Neural progenitor cell (in vitro differentiated cells): ENCODE measurements at regions not wholly inside any gene's neighbourhood (a gene's known extent, or its start where the extent isn't known, plus 50 kb on each side); places are given as distances from the start of the nearest gene placed in this dataset.

Source experiments
- DNase-seq: peaks from one replicate; pipeline ENCODE4 v3.0.0-alpha.2; 2016; ENCODE audit warnings: low spot score
- H2AFZ ChIP-seq: fragments of 200-600 bp; sonication (generic); replicated peaks from 2 replicates; pipeline ENCODE4 v1.6.1; 2016; ENCODE audit warnings: antibody characterized with exemption
- H3F3A ChIP-seq: fragments of 200-600 bp; sonication (generic); 2 replicates; pipeline ENCODE4 v1.6.1; 2016; ENCODE audit warnings: antibody characterized with exemption, low read depth
- H3K27ac ChIP-seq: fragments of 200-600 bp; sonication (generic); 2 replicates; pipeline ENCODE4 v1.5.1; 2016; ENCODE audit warnings: mild to moderate bottlenecking
- H3K27me3 ChIP-seq: fragments of 200-600 bp; sonication (generic); 2 replicates; pipeline ENCODE4 v1.6.1; 2016; ENCODE audit warnings: mild to moderate bottlenecking, moderate library complexity
- H3K36me3 ChIP-seq: fragments of 200-600 bp; sonication (generic); 2 replicates; pipeline ENCODE4 v1.5.1; 2016
- H3K4me1 ChIP-seq: fragments of 200-600 bp; sonication (generic); 2 replicates; pipeline ENCODE4 v1.6.1; 2016; ENCODE audit warnings: mixed run types
- H3K4me2 ChIP-seq: fragments of 200-600 bp; sonication (generic); 2 replicates; pipeline ENCODE4 v1.6.1; 2016
- H3K4me3 ChIP-seq: fragments of 200-600 bp; sonication (generic); 2 replicates; pipeline ENCODE4 v1.5.1; 2016
- H3K79me2 ChIP-seq: fragments of 200-600 bp; sonication (generic); 2 replicates; pipeline ENCODE4 v1.6.1; 2016; ENCODE audit warnings: low read depth
- H3K9ac ChIP-seq: fragments of 200-600 bp; sonication (generic); 2 replicates; pipeline ENCODE4 v1.6.1; 2016
- H3K9me3 ChIP-seq: fragments of 200-600 bp; sonication (generic); 2 replicates; pipeline ENCODE4 v1.5.1; 2016; ENCODE audit warnings: low read depth
- H4K20me1 ChIP-seq: fragments of 200-600 bp; sonication (generic); 2 replicates; pipeline ENCODE4 v1.6.1; 2016; ENCODE audit warnings: low read depth
- H3K27ac Mint-ChIP-seq: 3 replicates; pipeline ENCODE4 v1.8.0; 2021; ENCODE audit warnings: mixed read lengths
- H3K27me3 Mint-ChIP-seq: 2 replicates; pipeline ENCODE4 v1.8.0; 2022; ENCODE audit warnings: low read depth, mild to moderate bottlenecking, inconsistent platforms, moderate library complexity, mixed read lengths; ENCODE audit not compliant: insufficient read depth
- H3K36me3 Mint-ChIP-seq: 3 replicates; pipeline ENCODE4 v1.8.0; 2021; ENCODE audit warnings: mixed read lengths
- H3K4me1 Mint-ChIP-seq: 3 replicates; pipeline ENCODE4 v1.8.0; 2021; ENCODE audit warnings: mixed read lengths
- H3K4me3 Mint-ChIP-seq: 3 replicates; pipeline ENCODE4 v1.8.0; 2021; ENCODE audit warnings: mild to moderate bottlenecking, moderate library complexity, mixed read lengths
- H3K9me3 Mint-ChIP-seq: 3 replicates; pipeline ENCODE4 v1.8.0; 2020; ENCODE audit warnings: mixed read lengths
- CTCF ChIP-seq: fragments of 200-600 bp; sonication (generic); IDR thresholded peaks from 2 replicates; pipeline ENCODE4 v1.5.1; 2017; ENCODE audit warnings: antibody characterized with exemption, mild to moderate bottlenecking
- EZH2 ChIP-seq: fragments of 200-600 bp; sonication (generic); IDR thresholded peaks from 2 replicates; pipeline ENCODE4 v1.6.1; 2017; ENCODE audit warnings: antibody characterized with exemption, mild to moderate bottlenecking, moderate library complexity
- EZH2phosphoT487 ChIP-seq: fragments of 200-600 bp; sonication (generic); IDR thresholded peaks from 2 replicates; pipeline ENCODE4 v1.6.1; 2017; ENCODE audit warnings: antibody characterized with exemption

GRCh38 chr1:208387908-208388811, 144.0 kb upstream of the PLXNA2 start:
- Mint-ChIP-seq H3K4me3 (no peak overlapping the region), H3K27ac (no peak overlapping the region), H3K27me3 (peaks cover 6% of the 10 kb centered on the region), H3K9me3 (no peaks in the 10 kb centered on the region), H3K4me1 (no peaks in the 10 kb centered on the region), H3K36me3 (no peaks in the 10 kb centered on the region)
- Histone ChIP-seq H3F3A (no peaks in the 10 kb centered on the region), H3K27me3 (no peaks in the 10 kb centered on the region), H3K27ac (no peak overlapping the region), H3K36me3 (no peaks in the 10 kb centered on the region), H2AFZ (no peak overlapping the region), H3K4me1 (no peaks in the 10 kb centered on the region), H3K79me2 (no peaks in the 10 kb centered on the region), H3K4me2 (no peak overlapping the region), H3K9me3 (no peaks in the 10 kb centered on the region), H3K9ac (no peak overlapping the region), H3K4me3 (no peak overlapping the region), H4K20me1 (no peaks in the 10 kb centered on the region)
- TF ChIP-seq EZH2 (no peak), CTCF (no peak), EZH2phosphoT487 (no peak)
- DNase-seq, result no peak

GRCh38 chr1:208393416-208393815, 149.2 kb upstream of the PLXNA2 start:
- no peaks in the 10 kb centered on the region for H3K27me3 ChIP-seq
- no peak overlapping the region for H3K4me3 ChIP-seq
- H2AFZ ChIP-seq, result no peak overlapping the region
- H3K4me3 Mint-ChIP-seq, result no peak overlapping the region
- H3K27ac Mint-ChIP-seq, result no peak overlapping the region
- no peaks in the 10 kb centered on the region for H3K9me3 ChIP-seq
- H3K79me2 ChIP-seq, result no peaks in the 10 kb centered on the region
- no peaks in the 10 kb centered on the region for H4K20me1 ChIP-seq
- H3K36me3 Mint-ChIP-seq, result no peaks in the 10 kb centered on the region
- no peaks in the 10 kb centered on the region for H3F3A ChIP-seq
- peaks cover 4% of the 10 kb centered on the region for H3K4me1 Mint-ChIP-seq
- H3K36me3 ChIP-seq, result no peaks in the 10 kb centered on the region
- H3K27ac ChIP-seq, result no peak overlapping the region
- H3K4me1 ChIP-seq, result no peaks in the 10 kb centered on the region
- H3K27me3 Mint-ChIP-seq, result no peaks in the 10 kb centered on the region
- TF ChIP-seq EZH2 (no peak), EZH2phosphoT487 (no peak), CTCF (no peak)
- H3K9ac ChIP-seq, result no peak overlapping the region
- H3K4me2 ChIP-seq, result no peak overlapping the region
- peaks cover 7% of the 10 kb centered on the region for H3K9me3 Mint-ChIP-seq
- no peak for DNase-seq

GRCh38 chr1:208393826-208394225, 149.6 kb upstream of the PLXNA2 start:
- Histone ChIP-seq H3K27ac (no peak overlapping the region), H2AFZ (no peak overlapping the region), H3K36me3 (no peaks in the 10 kb centered on the region), H4K20me1 (no peaks in the 10 kb centered on the region), H3K9me3 (no peaks in the 10 kb centered on the region), H3K79me2 (no peaks in the 10 kb centered on the region), H3K4me3 (no peak overlapping the region), H3K4me2 (no peak overlapping the region), H3K9ac (no peak overlapping the region), H3F3A (no peaks in the 10 kb centered on the region), H3K27me3 (no peaks in the 10 kb centered on the region), H3K4me1 (no peaks in the 10 kb centered on the region)
- Mint-ChIP-seq H3K4me1 (peaks cover 4% of the 10 kb centered on the region), H3K27ac (no peak overlapping the region), H3K9me3 (peaks cover 7% of the 10 kb centered on the region), H3K4me3 (no peak overlapping the region), H3K36me3 (no peaks in the 10 kb centered on the region), H3K27me3 (no peaks in the 10 kb centered on the region)
- no peak for DNase-seq
- no peak for TF ChIP-seq EZH2
- no peak for TF ChIP-seq EZH2phosphoT487
- TF ChIP-seq CTCF, result no peak
